Heart left ventricle (tissue), 16 donors: ENCODE measurements at regions not wholly inside any gene's neighbourhood (a gene's known extent, or its start where the extent isn't known, plus 50 kb on each side); places are given as distances from the start of the nearest gene placed in this dataset.

Experiments
- ATAC-seq, 4 donors: fragments of 200-7000 bp; cut with Tn5 transposase; one replicate each; pipeline ENCODE4 v1.9.1; 2020 to 2022; ENCODE audit warnings: moderate library complexity in 4 of 4, mild to moderate bottlenecking in 3 of 4, moderate number of reproducible peaks in 1 of 4
- DNase-seq, 5 donors: peaks; one replicate each; pipeline ENCODE4 v3.0.0-alpha.2; 2020
- H3K27ac ChIP-seq, 12 donors: fragments of 200-600 bp; sonication (generic) in 4 of 12; one replicate each; pipeline versions ENCODE4 v1.5.0 to v1.8.0; 2016 to 2022; ENCODE audit warnings: mild to moderate bottlenecking in 2 of 12
- H3K27me3 ChIP-seq, 9 donors: fragments of 200-600 bp; sonication (generic) in 2 of 9; one replicate each; pipeline versions ENCODE4 v1.5.1 to v1.8.0; 2016 to 2022; ENCODE audit warnings: mild to moderate bottlenecking in 3 of 9
- H3K36me3 ChIP-seq, 9 donors: fragments of 200-600 bp; sonication (generic) in 2 of 9; one replicate each; pipeline versions ENCODE4 v1.5.0 to v1.8.0; 2018 to 2022; ENCODE audit warnings: mild to moderate bottlenecking in 2 of 9
- H3K4me1 ChIP-seq, 12 donors: fragments of 200-600 bp; sonication (generic) in 4 of 12; one replicate each; pipeline versions ENCODE4 v1.5.0 to v1.8.0; 2016 to 2022; ENCODE audit warnings: mild to moderate bottlenecking in 3 of 12
- H3K4me3 ChIP-seq, 12 donors: fragments of 200-600 bp; sonication (generic) in 4 of 12; one replicate each; pipeline versions ENCODE4 v1.5.0 to v1.8.0; 2017 to 2022; ENCODE audit warnings: mild to moderate bottlenecking in 9 of 12, moderate library complexity in 4 of 12
- H3K9me3 ChIP-seq, 12 donors: fragments of 200-600 bp; sonication (generic) in 4 of 12; one replicate each; pipeline versions ENCODE4 v1.5.0 to v1.8.0; 2016 to 2022; ENCODE audit warnings: mild to moderate bottlenecking in 1 of 12
- POLR2A ChIP-seq, 2 donors: fragments of 450-650 bp; IDR thresholded peaks; one replicate each; pipeline ENCODE4 v1.6.1; 2017; ENCODE audit warnings: antibody characterized with exemption in 2 of 2, mild to moderate bottlenecking in 2 of 2, moderate library complexity in 2 of 2
- WGBS, 4 donors: extraction: QIAGEN DNeasy Blood & Tissue Kit in 2 of 4; methylation state at CpG; one replicate each; pipeline versions ENCODE4 v1.1.5 to v1.1.7; 2013 to 2018; 5-methylcytosine and 5-hydroxymethylcytosine counted together
- intact Hi-C, 10 donors: fragments of 100-400 bp; cut with DNase I; formaldehyde crosslinking; loops; one replicate each; pipeline versions ENCODE4 v1.11.1 to v1.14.2; 2022
- TF ChIP-seq, protein P1 (sequence below), 12 donors: fragments of 200-600 bp; sonication (generic) in 4 of 12; IDR thresholded peaks; one replicate each; pipeline versions ENCODE4 v1.5.0 to v1.8.0; 2018 to 2022; ENCODE audit warnings: antibody characterized with exemption in 12 of 12, mild to moderate bottlenecking in 5 of 12
- donor health status: ischemic (EF 13 %, LVEDD 7.1; RV severe dilation, severe dysfunction).
- donor health status: healthy with polysubstance abuse.
- donor health status: DM: no; HTN: yes; CAD: no.
- donor health status: DM: no; HTN: no; CAD: no.
- donor health status: ischemic (EF 25% LVEDD 6.9; RV normal size, moderate dysfunction).
- donor health status: ischemic (EF 25% LVEDD 5.7; RV mildly dilated, moderate dysfunction).
- donor health status: healthy.
- donor health status: DM: yes; HTN: yes; CAD: no.
- donor health status: ischemic (EF 35%, LVEDD 5.7; RV mildly dilated, moderate dysfunction).
- donor health status: nonischemic (EF 11% LVEDD 7.7; RV severe dilation, severe dysfunction).
- donor health status: DM: yes; HTN: yes; CAD: no.
- donor health status: PGD.
- donor health status: ischemic (EF 29% LVEDD 5.4; RV normal size, mild dysfunction).
- donor health status: nonischemic (EF 23%, LVEDD 6.1; RV moderate dilation, normal function).

GRCh38 chr5:68662804-68663307, 431.0 kb upstream of the SLC30A5 start:
- Histone ChIP-seq H3K4me3 (no peak overlapping the region), H3K27ac (no peak overlapping the region), H3K9me3 (no peaks in the 10 kb centered on the region), H3K27me3 (no peaks in the 10 kb centered on the region), H3K4me1 (no peaks in the 10 kb centered on the region), H3K36me3 (no peaks in the 10 kb centered on the region)
- ATAC-seq, result no peak
- intact Hi-C loops, result no loop called here
- no peak for DNase-seq
- no peak for TF ChIP-seq POLR2A (IDR thresholded peaks at IDR 0.05)
- TF ChIP-seq, protein P1, sequence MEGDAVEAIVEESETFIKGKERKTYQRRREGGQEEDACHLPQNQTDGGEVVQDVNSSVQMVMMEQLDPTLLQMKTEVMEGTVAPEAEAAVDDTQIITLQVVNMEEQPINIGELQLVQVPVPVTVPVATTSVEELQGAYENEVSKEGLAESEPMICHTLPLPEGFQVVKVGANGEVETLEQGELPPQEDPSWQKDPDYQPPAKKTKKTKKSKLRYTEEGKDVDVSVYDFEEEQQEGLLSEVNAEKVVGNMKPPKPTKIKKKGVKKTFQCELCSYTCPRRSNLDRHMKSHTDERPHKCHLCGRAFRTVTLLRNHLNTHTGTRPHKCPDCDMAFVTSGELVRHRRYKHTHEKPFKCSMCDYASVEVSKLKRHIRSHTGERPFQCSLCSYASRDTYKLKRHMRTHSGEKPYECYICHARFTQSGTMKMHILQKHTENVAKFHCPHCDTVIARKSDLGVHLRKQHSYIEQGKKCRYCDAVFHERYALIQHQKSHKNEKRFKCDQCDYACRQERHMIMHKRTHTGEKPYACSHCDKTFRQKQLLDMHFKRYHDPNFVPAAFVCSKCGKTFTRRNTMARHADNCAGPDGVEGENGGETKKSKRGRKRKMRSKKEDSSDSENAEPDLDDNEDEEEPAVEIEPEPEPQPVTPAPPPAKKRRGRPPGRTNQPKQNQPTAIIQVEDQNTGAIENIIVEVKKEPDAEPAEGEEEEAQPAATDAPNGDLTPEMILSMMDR (IDR thresholded peaks at IDR 0.05), result no peak

DNA sequence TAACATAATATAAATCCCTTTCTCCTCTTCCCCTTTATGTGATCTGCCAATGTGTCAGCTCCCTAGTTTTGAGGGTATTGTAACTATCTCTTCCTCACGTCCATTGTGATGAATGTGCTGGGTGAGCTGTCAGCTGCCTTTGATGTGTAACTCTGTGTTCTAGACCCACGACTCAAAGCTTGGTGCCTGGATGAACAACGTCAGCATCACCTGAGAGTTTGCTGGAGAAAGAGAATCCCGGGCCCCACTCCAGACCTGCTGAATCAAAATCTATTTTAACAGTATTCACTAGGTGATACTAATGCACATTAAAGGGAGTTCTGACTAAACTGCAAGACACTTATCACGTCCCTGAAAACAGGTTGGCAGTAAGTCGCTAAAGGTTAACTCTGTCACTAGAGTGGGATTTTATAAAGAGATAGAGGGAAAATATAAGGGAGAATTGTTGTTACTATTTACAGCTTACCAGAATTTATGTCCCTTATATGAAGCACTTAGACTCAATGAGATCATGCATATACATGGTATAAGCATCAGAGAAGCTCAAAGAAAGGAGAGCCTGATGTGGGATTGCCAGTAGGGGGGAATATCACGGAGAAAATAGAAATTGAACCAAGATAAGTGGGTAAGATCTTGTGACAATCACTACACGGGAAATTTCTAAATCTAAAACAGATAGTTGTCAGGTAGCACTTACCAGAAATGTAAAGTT, 423.8 kb upstream of the SLC30A5 start:
- Histone ChIP-seq H3K9me3 (no peaks in the 10 kb centered on the region), H3K4me3 (no peak overlapping the region), H3K27ac (no peak overlapping the region), H3K27me3 (no peaks in the 10 kb centered on the region), H3K36me3 (no peaks in the 10 kb centered on the region), H3K4me1 (peaks cover 0 to 12% (median 0%) of the 10 kb centered on the region in 12 donors)
- 50 to 73% (median 53%) methylated on average over 8 of the region's 8 CpGs for WGBS, 4 donors
- DNase-seq (no peak), ATAC-seq (no peak)
- intact Hi-C loops, result no loop called here
- TF ChIP-seq POLR2A (IDR thresholded peaks at IDR 0.05), result no peak
- TF ChIP-seq, protein P1 (IDR thresholded peaks at IDR 0.05), result no peak

- peak overlapping the region in 1 of 12 donors; percentile 9 for H3K4me3 ChIP-seq
- no peak for TF ChIP-seq POLR2A (IDR thresholded peaks at IDR 0.05)
- TF ChIP-seq, protein P1 (IDR thresholded peaks at IDR 0.05), result no peak
Measured at GRCh38 chr5:68673106-68673822, 420.6 kb upstream of the SLC30A5 start.

GRCh38 chr5:68673823-68674180, 420.0 kb upstream of the SLC30A5 start:
- peaks cover 0 to 12% (median 0%) of the 10 kb centered on the region in 12 donors for H3K4me1 ChIP-seq
- H3K9me3 ChIP-seq, result no peaks in the 10 kb centered on the region
- H3K36me3 ChIP-seq, result no peaks in the 10 kb centered on the region
- DNase-seq (no peak), ATAC-seq (no peak)
- TF ChIP-seq, protein P1 (IDR thresholded peaks at IDR 0.05), result no peak
- no peak for TF ChIP-seq POLR2A (IDR thresholded peaks at IDR 0.05)
- intact Hi-C loops, result no loop called here
- no peaks in the 10 kb centered on the region for H3K27me3 ChIP-seq
- H3K27ac ChIP-seq, result no peak overlapping the region
- WGBS, 4 donors, result 78 to 87% (median 83%) methylated on average over 6 of the region's 6 CpGs
- no peak overlapping the region for H3K4me3 ChIP-seq

More at GRCh38 chr5:68673106-68673822, 420.6 kb upstream of the SLC30A5 start:
- DNase-seq (no peak), ATAC-seq (no peak)
- Histone ChIP-seq H3K27ac (no peak overlapping the region), H3K4me1 (peaks cover 0 to 12% (median 0%) of the 10 kb centered on the region in 12 donors), H3K9me3 (no peaks in the 10 kb centered on the region), H3K27me3 (no peaks in the 10 kb centered on the region), H3K36me3 (no peaks in the 10 kb centered on the region)
- 75 to 79% (median 78%) methylated on average over 8 of the region's 8 CpGs for WGBS, 4 donors
- intact Hi-C loops, result no loop called here
